ENCODE measurements at regions not wholly inside any gene's neighbourhood (a gene's known extent, or its start where the extent isn't known, plus 50 kb on each side); places are given as distances from the start of the nearest gene placed in this dataset.

GRCh38 chr12:31872831-31873604, 86.2 kb upstream of the RESF1 start:
- H3K79me2 ChIP-seq (ENCODE audit: control insufficient read depth, insufficient read depth, low read length), result no peaks in the 10 kb centered on the region
- DNase-seq (ENCODE audit: extremely low read depth in 1 of 4, low spot score in 3 of 4) (no peak), ATAC-seq (no peak), FAIRE-seq (no peak)
- no peaks in the 10 kb centered on the region for H3K9me3 ChIP-seq (replicated peaks; ENCODE audit: control insufficient read depth, insufficient read depth, low read depth, low read length)
- 62% methylated on average over 17 of the region's 19 CpGs for WGBS (ENCODE audit: insufficient coverage, low coverage, missing lambda C conversion rate)
- H3K9ac ChIP-seq (ENCODE audit: insufficient read depth in 1 of 2, low read depth in 2 of 2, low read length in 2 of 2), result no peak overlapping the region
- no TSS peak for BruUV-seq (replicated peaks)
- no peak overlapping the region for H3K4me2 ChIP-seq (ENCODE audit: insufficient read depth, low read length)
- in situ Hi-C loops (cut with MboI), result no loop called here
- H3K4me3 ChIP-seq, result no peak overlapping the region
- no peak for TF ChIP-seq ZNF431 (CRISPR knock-in tag; IDR thresholded peaks at IDR 0.05)
- intact Hi-C loops (cut with micrococcal nuclease), result no loop called here
- H3K27me3 ChIP-seq (ENCODE audit: control insufficient read depth in 2 of 2, insufficient read depth in 2 of 2, low read length in 2 of 2), result no peaks in the 10 kb centered on the region
- H3K36me3 ChIP-seq (ENCODE audit: control insufficient read depth, insufficient read depth, low read length), result no peaks in the 10 kb centered on the region
- CTCF ChIA-PET (ENCODE audit: low intra/inter-chr PET ratio), result no interaction called here
- H3K9me1 ChIP-seq (ENCODE audit: control insufficient read depth, insufficient read depth, low read length), result no peaks in the 10 kb centered on the region
- no peaks in the 10 kb centered on the region for H4K20me1 ChIP-seq (replicated peaks; ENCODE audit: control insufficient read depth, insufficient read depth, low read length)
- H2AFZ ChIP-seq (ENCODE audit: low read depth, low read length), result no peak overlapping the region
- H3K4me1 ChIP-seq (replicated peaks in 1 of 2; ENCODE audit: control insufficient read depth in 2 of 2, insufficient read depth in 2 of 2, low read length in 2 of 2), result peaks cover 0 to 12% of the 10 kb centered on the region in 2 experiments; a peak in 2 of 5 replicates
- POLR2A ChIA-PET, result interaction anchor here (0.6 kb wide), 2 partner anchors 29 to 64 kb away, joined by 3 read pairs; no protein-coding TSS in a partner anchor
- no peak overlapping the region for H3K27ac ChIP-seq (ENCODE audit: extremely low read depth, low read depth, low read length)

GRCh38 chr12:31869972-31870371, 89.2 kb upstream of the RESF1 start:
- Histone ChIP-seq H3K9me3 (replicated peaks; ENCODE audit: control insufficient read depth, insufficient read depth, low read depth, low read length) (no peaks in the 10 kb centered on the region), H3K79me2 (ENCODE audit: control insufficient read depth, insufficient read depth, low read length) (no peaks in the 10 kb centered on the region), H3K4me1 (replicated peaks in 1 of 2; ENCODE audit: control insufficient read depth in 2 of 2, insufficient read depth in 2 of 2, low read length in 2 of 2) (0 out of 5 replicates have a peak, but pooled peaks cover 0 to under 1% of the 10 kb centered on the region in 2 experiments), H2AFZ (ENCODE audit: low read depth, low read length) (no peak overlapping the region), H3K27ac (ENCODE audit: extremely low read depth, low read depth, low read length) (no peak overlapping the region), H3K9me1 (ENCODE audit: control insufficient read depth, insufficient read depth, low read length) (no peaks in the 10 kb centered on the region), H3K9ac (ENCODE audit: insufficient read depth in 1 of 2, low read depth in 2 of 2, low read length in 2 of 2) (no peak overlapping the region), H3K4me3 (no peak overlapping the region), H3K27me3 (ENCODE audit: control insufficient read depth in 2 of 2, insufficient read depth in 2 of 2, low read length in 2 of 2) (no peaks in the 10 kb centered on the region), H4K20me1 (replicated peaks; ENCODE audit: control insufficient read depth, insufficient read depth, low read length) (no peaks in the 10 kb centered on the region), H3K4me2 (ENCODE audit: insufficient read depth, low read length) (no peak overlapping the region), H3K36me3 (ENCODE audit: control insufficient read depth, insufficient read depth, low read length) (no peaks in the 10 kb centered on the region)
- no peak for FAIRE-seq
- no peak for DNase-seq (ENCODE audit: extremely low read depth in 1 of 4, low spot score in 3 of 4)
- WGBS (ENCODE audit: insufficient coverage, low coverage, missing lambda C conversion rate), result 57% methylated on average over 2 of the region's 2 CpGs
- in situ Hi-C loops (cut with MboI), result no loop called here
- no TSS peak for BruUV-seq (replicated peaks)
- POLR2A ChIA-PET, result interaction anchor here (0.6 kb wide), 1 partner anchor 512 kb away, joined by 3 read pairs; no protein-coding TSS in a partner anchor
- ATAC-seq, result no peak
- CTCF ChIA-PET (ENCODE audit: low intra/inter-chr PET ratio), result no interaction called here
- intact Hi-C loops (cut with micrococcal nuclease), result no loop called here
- no peak for TF ChIP-seq DPF2 (IDR thresholded peaks at IDR 0.05)
- TF ChIP-seq ZNF277 (CRISPR knock-in tag; IDR thresholded peaks at IDR 0.05; ENCODE audit: borderline replicate concordance), result no peak
- TF ChIP-seq HINFP (tag; conservative IDR thresholded peaks at IDR 0.05; ENCODE audit: low read depth), result no peak
- TF ChIP-seq PHB2 (IDR thresholded peaks at IDR 0.05; ENCODE audit: low read depth), result no peak
- no peak for TF ChIP-seq NCOA6 (IDR thresholded peaks at IDR 0.05)
- TF ChIP-seq MCM5 (IDR thresholded peaks at IDR 0.05; ENCODE audit: low read depth), result no peak
- TF ChIP-seq ZZZ3 (IDR thresholded peaks at IDR 0.05), result no peak
- TF ChIP-seq ARID3A (IDR thresholded peaks at IDR 0.05; ENCODE audit: borderline replicate concordance, low read depth, low read length), result no peak
- TF ChIP-seq ZFP1 (CRISPR knock-in tag; IDR thresholded peaks at IDR 0.05), result no peak
- no peak for TF ChIP-seq HDAC8 (tag; IDR thresholded peaks at IDR 0.05)

All from K562 (cell line).